ENCODE measurements at regions not wholly inside any gene's neighbourhood (a gene's known extent, or its start where the extent isn't known, plus 50 kb on each side); places are given as distances from the start of the nearest gene placed in this dataset.

DNA sequence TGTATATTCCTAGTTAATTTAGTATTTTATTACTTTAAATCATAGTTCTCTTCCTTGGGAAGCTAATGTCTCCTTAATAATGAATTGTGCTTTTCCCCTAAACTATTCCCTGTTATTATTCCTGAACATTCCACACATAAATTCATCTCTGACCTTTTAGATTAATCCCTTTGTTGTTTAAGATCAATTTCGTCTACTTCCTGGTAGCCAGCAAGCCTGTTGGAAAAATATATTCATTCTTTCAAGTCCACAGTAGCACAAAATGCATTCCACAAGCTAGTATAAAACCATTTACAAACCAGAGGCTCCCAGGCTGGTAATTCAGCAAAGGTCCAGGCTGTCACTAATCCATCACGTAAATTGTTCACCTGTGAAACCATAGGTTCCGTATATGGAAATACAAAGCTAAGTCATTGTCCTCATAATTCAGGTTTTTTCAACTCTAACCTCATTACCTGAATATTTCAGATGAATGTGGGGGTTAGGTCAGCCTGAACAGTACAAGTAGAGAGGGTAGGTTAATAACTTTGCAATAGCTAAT is 232.7 kb downstream of the SEC23A start:
- TF ChIP-seq, protein P1, sequence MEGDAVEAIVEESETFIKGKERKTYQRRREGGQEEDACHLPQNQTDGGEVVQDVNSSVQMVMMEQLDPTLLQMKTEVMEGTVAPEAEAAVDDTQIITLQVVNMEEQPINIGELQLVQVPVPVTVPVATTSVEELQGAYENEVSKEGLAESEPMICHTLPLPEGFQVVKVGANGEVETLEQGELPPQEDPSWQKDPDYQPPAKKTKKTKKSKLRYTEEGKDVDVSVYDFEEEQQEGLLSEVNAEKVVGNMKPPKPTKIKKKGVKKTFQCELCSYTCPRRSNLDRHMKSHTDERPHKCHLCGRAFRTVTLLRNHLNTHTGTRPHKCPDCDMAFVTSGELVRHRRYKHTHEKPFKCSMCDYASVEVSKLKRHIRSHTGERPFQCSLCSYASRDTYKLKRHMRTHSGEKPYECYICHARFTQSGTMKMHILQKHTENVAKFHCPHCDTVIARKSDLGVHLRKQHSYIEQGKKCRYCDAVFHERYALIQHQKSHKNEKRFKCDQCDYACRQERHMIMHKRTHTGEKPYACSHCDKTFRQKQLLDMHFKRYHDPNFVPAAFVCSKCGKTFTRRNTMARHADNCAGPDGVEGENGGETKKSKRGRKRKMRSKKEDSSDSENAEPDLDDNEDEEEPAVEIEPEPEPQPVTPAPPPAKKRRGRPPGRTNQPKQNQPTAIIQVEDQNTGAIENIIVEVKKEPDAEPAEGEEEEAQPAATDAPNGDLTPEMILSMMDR (IDR thresholded peaks at IDR 0.05; ENCODE audit: low read length, missing control alignments), result no peak
- DNase-seq (ENCODE audit: low read depth), result no peak
- H3K4me3 ChIP-seq (replicated peaks; ENCODE audit: low read depth, low read length), result no peak overlapping the region

DNA sequence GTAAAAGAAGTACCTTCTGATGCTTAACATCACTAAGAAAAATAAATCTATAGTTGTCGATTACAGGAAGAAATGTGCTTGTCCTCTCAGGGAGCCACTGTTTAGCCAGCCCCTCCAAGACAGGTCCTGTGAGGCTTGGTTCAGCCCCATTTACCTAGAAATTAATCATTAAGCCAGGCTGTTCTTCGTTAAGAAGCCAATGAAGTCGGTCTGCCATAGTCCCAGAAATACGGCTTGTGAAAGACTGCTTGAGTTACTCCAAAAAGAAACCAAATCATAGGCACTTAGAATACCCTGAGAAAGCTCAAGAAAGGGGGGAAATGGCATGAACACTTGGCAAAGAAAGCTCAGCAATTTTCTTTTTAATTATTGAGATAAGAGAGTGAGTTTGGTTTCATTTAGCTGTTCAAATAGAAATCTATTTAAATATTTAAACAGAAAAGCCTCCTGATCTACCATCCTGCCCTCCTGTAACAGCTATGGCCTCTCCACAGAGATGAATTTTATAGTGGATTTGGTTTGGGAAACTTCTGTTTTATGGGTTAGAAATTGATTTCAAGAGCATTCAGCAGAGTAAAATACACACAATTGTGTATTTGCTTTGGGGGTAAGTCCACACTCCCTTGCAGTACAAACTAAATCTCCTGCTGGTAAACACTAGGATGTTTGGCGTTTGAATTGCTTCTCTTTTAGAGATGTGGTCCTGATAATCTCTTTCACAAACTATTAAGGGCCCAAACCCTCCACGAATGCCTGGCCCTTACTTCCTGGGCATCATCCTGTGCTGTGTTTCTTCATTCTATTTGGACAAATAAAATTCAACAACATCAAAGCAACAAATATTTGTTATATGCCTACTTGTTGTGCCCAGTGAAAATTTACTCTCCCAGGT is 234.4 kb downstream of the SEC23A start:
- TF ChIP-seq, protein P1 (IDR thresholded peaks at IDR 0.05; ENCODE audit: low read length, missing control alignments), result no peak
- no peak for DNase-seq (ENCODE audit: low read depth)

DNA sequence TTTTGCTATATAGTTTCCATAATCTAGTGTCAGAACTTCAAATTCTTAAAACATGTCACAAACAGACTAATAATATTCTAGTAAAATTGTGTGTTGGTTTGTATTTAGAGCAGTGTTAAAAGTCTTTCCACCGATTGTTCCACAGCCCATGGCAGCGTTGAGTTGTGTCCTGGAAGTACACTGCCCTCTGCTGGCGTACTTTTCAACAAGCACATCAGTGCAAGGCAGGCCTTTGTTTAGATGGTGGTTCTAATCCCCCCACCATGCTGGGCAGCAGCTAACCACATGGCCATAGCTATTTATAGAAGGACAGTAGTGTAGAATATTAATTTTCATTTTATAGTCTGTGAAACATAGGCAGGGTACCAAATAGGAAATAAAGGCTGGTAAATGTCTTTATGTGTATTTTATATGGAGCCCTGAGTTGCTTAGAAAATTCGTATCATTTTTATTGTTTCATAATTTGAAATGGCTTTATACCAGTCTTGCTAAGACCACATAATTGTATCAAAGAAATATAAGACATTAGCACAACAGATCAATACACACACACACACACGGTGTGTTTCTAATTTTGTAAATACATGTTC is 235.4 kb downstream of the SEC23A start:
- no peak overlapping the region for H3K4me3 ChIP-seq (replicated peaks; ENCODE audit: low read depth, low read length)
- TF ChIP-seq, protein P1 (IDR thresholded peaks at IDR 0.05; ENCODE audit: low read length, missing control alignments), result peak; percentile 90
- peak; percentile 91 for DNase-seq (ENCODE audit: low read depth)

More for the DNA sequence above, 234.4 kb downstream of the SEC23A start:
- no peak overlapping the region for H3K4me3 ChIP-seq (replicated peaks; ENCODE audit: low read depth, low read length)

DNA sequence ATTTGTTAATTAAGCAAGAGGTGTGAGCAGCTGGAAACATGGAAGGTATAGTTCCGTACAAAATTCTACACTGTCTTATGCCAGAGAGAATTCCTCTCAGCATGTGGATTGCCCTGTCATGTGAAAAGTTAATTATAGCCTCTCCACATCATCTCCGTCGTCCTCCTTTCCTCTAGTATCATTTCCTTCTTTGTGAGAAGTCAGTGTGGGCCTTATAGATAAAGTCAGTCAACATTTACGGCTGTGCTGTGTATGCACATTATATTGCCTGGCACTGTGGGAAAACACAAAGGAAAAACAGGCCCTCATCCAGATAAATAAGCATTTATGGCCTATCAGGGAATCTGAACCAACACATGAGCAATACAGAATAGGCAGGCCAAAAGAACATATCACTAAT is 236.6 kb downstream of the SEC23A start:
- no peak overlapping the region for H3K4me3 ChIP-seq (replicated peaks; ENCODE audit: low read depth, low read length)
- TF ChIP-seq, protein P1 (IDR thresholded peaks at IDR 0.05; ENCODE audit: low read length, missing control alignments), result no peak
- DNase-seq (ENCODE audit: low read depth), result no peak

DNA sequence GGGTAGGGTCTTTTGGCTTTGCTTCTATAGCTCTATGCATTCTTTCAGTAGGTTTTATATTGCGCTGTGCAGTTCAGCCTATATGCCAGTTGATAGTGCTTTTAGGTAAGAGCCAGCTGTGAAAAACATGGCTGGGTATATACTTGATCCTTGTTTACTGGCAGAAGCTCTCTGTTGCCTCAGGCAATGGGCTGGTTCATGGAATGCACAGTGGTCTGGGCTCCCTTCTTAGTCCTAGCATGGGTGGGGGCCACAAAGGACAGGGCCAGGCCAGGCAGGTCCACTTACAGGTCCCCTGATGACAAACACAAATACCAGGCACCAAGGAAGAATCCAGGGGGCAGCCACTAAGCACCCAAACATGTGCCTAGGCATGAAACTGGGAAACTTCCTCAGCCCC is 240.7 kb downstream of the SEC23A start:
- TF ChIP-seq, protein P1 (IDR thresholded peaks at IDR 0.05; ENCODE audit: low read length, missing control alignments), result no peak
- no peak for DNase-seq (ENCODE audit: low read depth)
- H3K4me3 ChIP-seq (replicated peaks; ENCODE audit: low read depth, low read length), result no peak overlapping the region

GRCh38 chr14:38860530-38860929 is 242.5 kb downstream of the SEC23A start:
- no peak overlapping the region for H3K4me3 ChIP-seq (replicated peaks; ENCODE audit: low read depth, low read length)
- no peak for DNase-seq (ENCODE audit: low read depth)
- TF ChIP-seq, protein P1 (IDR thresholded peaks at IDR 0.05; ENCODE audit: low read length, missing control alignments), result no peak

All from fibroblast of pulmonary artery (primary cell).